ENCODE measurements at regions not wholly inside any gene's neighbourhood (a gene's known extent, or its start where the extent isn't known, plus 50 kb on each side); places are given as distances from the start of the nearest gene placed in this dataset.

GRCh38 chr6:94535798-94536197, 1041.5 kb upstream of the MANEA start:
- DNase-seq (ENCODE audit: low spot score) = no peak

DNA sequence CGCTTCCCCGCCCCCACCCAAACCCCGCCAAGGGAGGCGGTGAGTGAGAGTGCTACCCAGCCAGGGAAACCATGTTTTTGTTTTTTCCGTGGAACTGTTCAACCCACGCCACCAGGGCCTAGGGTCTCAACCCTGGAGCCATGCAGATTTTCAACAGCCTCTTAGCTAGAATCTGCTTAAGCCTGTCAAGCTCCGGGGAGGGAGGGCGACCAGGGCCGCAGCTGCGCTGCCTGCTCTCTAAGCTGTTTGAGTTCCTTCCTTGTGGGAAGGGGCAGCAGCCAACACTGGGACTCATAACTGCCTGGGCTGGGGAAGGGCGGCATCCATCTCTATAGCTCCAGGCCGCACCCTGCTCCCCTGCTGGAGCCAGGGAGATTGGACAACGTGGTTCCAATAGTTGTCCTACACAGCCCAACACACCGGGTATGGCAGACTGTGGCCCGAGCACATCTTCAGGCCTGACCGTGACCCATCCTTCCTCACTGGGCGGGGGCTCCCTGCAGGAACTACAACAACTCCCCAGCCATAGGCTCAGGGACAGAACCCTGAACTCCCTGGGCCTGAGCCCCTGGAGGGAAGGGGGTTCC, 1065.7 kb upstream of the MANEA start:
- no peak for DNase-seq (ENCODE audit: low spot score)

GRCh38 chr6:94510877-94511276, 1066.5 kb upstream of the MANEA start:
- DNase-seq (ENCODE audit: low spot score) = no peak

DNA sequence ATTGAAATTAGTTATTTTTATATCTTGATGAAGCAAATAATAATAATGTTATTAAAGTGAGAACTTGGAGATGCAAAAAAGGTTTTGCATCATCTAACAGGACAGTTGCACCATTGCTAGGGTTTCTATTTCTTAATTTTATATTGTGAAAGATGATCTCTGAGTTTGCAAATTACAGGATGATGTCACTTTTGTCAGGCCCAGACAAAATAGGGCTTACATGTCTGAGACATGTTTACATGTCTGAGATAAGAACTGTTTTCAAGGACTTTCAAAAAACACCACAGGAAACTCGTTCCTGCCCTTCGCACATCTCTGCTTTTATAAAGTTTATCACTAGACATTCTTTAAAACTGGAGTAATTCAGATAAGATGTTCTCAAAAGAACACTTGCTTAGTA, 1075.8 kb upstream of the MANEA start:
- DNase-seq (ENCODE audit: low spot score) = no peak

- DNase-seq (ENCODE audit: low spot score) = no peak
Measured at GRCh38 chr6:94498099-94498498, 1078.7 kb upstream of the EPHA7 start.

GRCh38 chr6:94494500-94494899, 1075.1 kb upstream of the EPHA7 start:
- no peak for DNase-seq (ENCODE audit: low spot score)

- DNase-seq (ENCODE audit: low spot score) = no peak
Measured at GRCh38 chr6:94487371-94487770, 1068.0 kb upstream of the EPHA7 start.

DNA sequence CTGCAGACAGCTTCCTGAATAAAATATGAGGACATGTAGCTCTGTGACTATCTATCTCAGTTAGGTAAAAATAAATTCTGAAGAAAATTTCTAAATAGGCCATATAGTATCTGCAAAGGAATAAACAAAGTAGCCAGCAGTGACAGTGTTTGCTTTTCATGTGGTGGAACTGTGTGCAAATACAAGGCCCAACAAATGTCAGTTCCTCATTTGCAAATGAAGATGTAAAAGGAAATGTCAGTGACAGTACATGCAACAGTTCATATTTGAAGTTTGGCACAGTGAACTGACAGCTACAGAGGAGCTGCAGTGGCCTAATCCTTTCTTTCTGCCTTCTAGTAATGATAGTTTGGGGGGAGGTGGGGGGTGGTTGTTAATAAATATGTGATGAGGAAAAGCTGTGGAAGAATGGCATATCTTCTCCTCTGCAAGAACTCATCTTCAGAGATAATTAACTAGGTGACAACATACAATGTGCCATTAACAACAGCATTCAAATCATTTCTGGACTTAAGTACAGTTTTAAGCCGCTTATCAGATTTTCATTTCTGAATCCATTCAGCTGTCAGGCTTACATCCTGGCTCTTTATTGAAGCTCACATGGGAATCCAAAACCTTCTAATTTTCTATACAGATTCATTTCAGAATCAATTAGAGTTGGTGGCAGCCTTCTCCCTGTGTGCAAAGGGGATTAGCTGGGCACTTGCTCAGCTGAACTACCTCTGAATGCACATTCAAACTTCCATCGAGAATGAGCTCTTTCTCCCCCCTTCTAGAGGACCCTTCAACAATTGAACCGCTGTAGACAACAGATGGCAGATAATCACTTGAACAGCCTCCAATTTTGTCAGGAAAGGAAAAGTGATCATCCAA, 1059.0 kb upstream of the EPHA7 start:
- no peak for DNase-seq (ENCODE audit: low spot score)

- DNase-seq (ENCODE audit: low spot score) = no peak
Measured at GRCh38 chr6:94468830-94469229, 1049.5 kb upstream of the EPHA7 start.

DNA sequence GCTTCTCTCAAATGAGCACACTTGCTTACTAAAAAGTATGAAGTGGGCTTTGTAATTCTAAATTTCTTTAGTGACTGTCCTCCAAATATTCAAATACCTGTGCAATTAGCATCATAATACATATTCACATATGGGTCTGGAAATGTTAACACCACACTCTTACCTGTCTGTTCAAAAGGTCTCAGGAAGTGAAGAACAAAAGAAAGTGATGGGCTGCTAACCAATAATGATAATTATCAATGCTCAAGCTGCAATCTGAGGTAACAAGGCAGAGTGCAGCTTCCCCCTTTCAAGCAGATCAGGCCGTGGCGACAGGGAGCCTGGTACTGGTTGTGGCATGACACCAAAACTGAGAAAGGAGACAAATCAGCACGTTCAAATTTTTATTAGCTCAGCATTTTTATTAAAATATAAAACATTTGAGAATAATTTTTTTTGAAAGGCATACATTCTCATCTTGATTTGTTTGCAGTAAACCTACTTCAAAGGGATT, 1044.7 kb upstream of the EPHA7 start:
- no peak for DNase-seq (ENCODE audit: low spot score)

GRCh38 chr6:94463306-94463705, 1043.9 kb upstream of the EPHA7 start:
- DNase-seq (ENCODE audit: low spot score) = no peak

- no peak for DNase-seq (ENCODE audit: low spot score)
Measured at GRCh38 chr6:94462231-94462630, 1042.9 kb upstream of the EPHA7 start.

DNA sequence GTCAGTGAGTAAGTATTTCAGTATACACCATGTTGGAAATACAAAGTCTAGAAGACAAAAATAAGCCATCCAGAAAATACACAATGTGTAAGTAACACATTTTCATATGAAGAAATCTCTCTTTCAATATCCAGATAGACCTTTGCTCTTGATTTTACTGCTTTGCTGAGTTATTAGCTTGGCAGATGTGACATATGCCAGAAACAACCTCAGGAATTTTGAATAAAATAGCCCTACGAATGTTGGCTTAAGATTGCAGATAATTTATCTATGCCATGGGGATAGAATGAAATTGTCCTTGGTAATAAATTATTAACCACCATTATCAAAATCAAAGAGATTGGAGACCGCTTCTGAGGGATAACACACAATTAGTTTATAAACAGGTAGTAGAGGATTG, 1036.9 kb upstream of the EPHA7 start:
- no peak for DNase-seq (ENCODE audit: low spot score)

GRCh38 chr6:94454231-94454630, 1034.9 kb upstream of the EPHA7 start:
- DNase-seq (ENCODE audit: low spot score) = no peak

GRCh38 chr6:94446120-94446519, 1026.8 kb upstream of the EPHA7 start:
- DNase-seq (ENCODE audit: low spot score) = no peak

- no peak for DNase-seq (ENCODE audit: low spot score)
Measured at GRCh38 chr6:94443701-94444100, 1024.3 kb upstream of the EPHA7 start.

GRCh38 chr6:94424692-94425091, 1005.3 kb upstream of the EPHA7 start:
- no peak for DNase-seq (ENCODE audit: low spot score)

DNA sequence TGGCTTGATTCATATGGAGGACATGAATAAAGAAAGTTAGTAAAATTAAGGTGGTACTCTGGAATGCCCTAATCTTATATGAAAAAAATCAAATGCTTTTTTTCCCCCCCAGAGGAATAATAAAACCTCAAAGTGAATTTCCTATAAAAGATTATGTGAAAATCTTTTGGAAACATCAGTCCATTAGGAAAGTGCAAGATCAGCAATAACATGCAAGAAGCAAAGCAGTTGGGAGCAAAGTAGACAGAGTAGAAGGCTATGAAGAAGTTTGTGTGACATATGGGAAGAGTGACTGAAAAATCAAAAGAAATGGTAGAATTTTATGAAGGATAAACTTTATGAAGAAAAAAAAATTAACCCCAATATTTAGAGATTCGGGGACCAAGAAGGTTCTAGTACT, 998.0 kb upstream of the EPHA7 start:
- DNase-seq (ENCODE audit: low spot score) = no peak

DNA sequence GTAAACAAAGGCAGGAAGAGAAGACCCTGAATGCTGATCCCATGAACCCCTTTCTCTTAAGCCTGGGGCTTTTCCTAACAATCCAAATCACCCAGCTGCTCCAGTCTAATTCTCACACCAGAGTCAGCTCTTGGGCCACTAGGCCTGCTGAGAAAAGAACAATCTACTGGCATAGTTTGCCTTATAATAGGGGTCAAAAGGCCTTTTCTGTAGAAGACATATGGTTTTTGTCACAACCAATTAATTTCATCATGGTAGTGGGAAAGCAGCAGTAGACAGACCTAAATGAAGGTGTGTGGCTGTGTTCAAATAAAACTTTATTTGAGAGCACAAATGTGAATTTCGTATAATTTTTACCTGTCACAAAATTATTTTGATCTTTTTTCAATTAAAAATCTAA, 994.7 kb upstream of the EPHA7 start:
- DNase-seq (ENCODE audit: low spot score) = no peak

- no peak for DNase-seq (ENCODE audit: low spot score)
Measured at GRCh38 chr6:94401311-94401710, 982.0 kb upstream of the EPHA7 start.

DNA sequence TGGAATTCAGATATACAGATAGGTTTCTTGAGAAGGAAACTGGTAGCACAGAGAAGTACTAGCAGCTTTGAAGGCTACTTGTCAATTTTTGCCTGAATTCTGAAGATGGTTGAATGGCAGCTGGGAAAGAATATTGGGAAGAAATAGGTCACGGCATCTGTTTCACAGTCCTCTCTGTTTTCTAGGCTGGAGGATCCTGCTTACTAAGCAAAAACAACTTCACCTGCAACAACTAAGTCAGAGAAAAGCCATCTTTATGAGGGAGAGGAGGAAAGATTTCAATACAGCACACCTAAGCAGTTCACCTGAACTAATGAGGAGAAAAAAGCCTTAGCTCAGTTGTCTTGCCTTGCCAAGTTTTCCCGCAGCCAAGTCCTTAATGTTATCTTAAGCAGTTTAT, 975.5 kb upstream of the EPHA7 start:
- DNase-seq (ENCODE audit: low spot score) = no peak

DNA sequence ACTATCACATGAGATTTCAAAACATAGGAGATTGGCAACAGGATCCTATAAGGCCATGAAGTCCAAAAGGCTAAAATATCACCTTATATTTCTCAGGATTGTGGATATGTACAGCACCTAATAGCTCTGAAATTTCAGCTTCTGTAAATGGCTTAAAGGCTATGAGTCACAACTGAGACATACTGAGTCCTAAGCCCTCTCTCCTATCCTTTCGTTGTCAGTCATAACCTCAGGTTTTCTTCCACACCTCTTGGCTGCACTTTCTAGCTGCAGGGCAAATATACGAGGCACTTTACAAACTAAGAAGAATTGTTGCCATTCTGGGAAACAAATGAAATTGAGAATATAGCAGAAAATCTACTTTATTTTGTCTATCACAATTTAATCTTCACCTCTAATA, 969.9 kb upstream of the EPHA7 start:
- no peak for DNase-seq (ENCODE audit: low spot score)

DNA sequence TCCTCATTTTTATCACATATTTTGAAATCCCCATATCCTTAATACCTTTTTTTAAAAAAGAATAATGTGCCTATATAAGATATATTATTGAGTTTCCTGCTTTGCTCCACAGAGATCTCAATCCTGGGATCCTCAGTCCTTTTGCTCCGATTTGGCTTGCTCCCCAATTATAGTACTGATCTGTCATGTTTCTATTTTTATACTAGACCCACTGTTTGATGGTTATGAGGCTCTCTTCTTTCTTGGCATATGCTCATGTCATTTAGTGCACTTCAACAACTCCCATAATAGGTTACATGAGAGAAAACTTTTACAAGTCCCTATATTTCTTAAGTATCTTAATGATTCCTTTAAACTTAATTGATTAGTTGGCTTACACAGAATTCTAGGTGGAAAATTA, 958.5 kb upstream of the EPHA7 start:
- no peak for DNase-seq (ENCODE audit: low spot score)

- no peak for DNase-seq (ENCODE audit: low spot score)
Measured at GRCh38 chr6:94376876-94377275, 957.5 kb upstream of the EPHA7 start.

Data from SW480 (cell line).